ENCODE measurements at regions not wholly inside any gene's neighbourhood (a gene's known extent, or its start where the extent isn't known, plus 50 kb on each side); places are given as distances from the start of the nearest gene placed in this dataset.
"Not testable (repeated sequence)": the region's sequence is repeated elsewhere in the genome, so short reads cannot be mapped to it uniquely, and the experiment has no call there.

- no peaks in the 10 kb centered on the region for H3K36me3 ChIP-seq
- no peaks in the 10 kb centered on the region for H3K27me3 ChIP-seq
- H3K4me3 ChIP-seq = no peak overlapping the region
- intact Hi-C loops (cut with DNase I) = no loop called here
- DNase-seq (no peak), ATAC-seq (no peak)
- no peak overlapping the region for H3K27ac ChIP-seq
- H3K4me1 ChIP-seq = no peaks in the 10 kb centered on the region
- TF ChIP-seq CTCF (IDR thresholded peaks at IDR 0.05) = no peak
- WGBS, 2 donors = 64 to 78% methylated on average over 4 of the region's 4 CpGs
- H3K9me3 ChIP-seq = peaks cover 0 to 9% (median 0%) of the 10 kb centered on the region in 11 donors
Measured at GRCh38 chr18:64693766-64694165, 544.9 kb upstream of the LINC00305 start.

- no peak for TF ChIP-seq CTCF (IDR thresholded peaks at IDR 0.05)
- Histone ChIP-seq H3K27ac (no peak overlapping the region), H3K4me1 (no peaks in the 10 kb centered on the region), H3K27me3 (no peaks in the 10 kb centered on the region), H3K4me3 (no peak overlapping the region), H3K36me3 (no peaks in the 10 kb centered on the region), H3K9me3 (peaks cover 0 to 9% (median 0%) of the 10 kb centered on the region in 11 donors)
- WGBS, 2 donors = 78 to 86% methylated on average over 2 of the region's 2 CpGs
- ATAC-seq = no peak
- no peak for DNase-seq
- intact Hi-C loops (cut with DNase I) = no loop called here
Measured at GRCh38 chr18:64692826-64693225, 543.9 kb upstream of the LINC00305 start.

GRCh38 chr18:64679121-64679520 lies 530.2 kb upstream of the LINC00305 start:
- H3K4me1 ChIP-seq = no peaks in the 10 kb centered on the region
- no peak for TF ChIP-seq CTCF (IDR thresholded peaks at IDR 0.05)
- H3K4me3 ChIP-seq = no peak overlapping the region
- no peaks in the 10 kb centered on the region for H3K36me3 ChIP-seq
- H3K9me3 ChIP-seq = no peaks in the 10 kb centered on the region
- WGBS, 2 donors = 62 to 64% methylated on average over 2 of the region's 2 CpGs
- ATAC-seq (no peak), DNase-seq (no peak)
- intact Hi-C loops (cut with DNase I) = no loop called here
- no peak overlapping the region for H3K27ac ChIP-seq
- no peaks in the 10 kb centered on the region for H3K27me3 ChIP-seq

DNA sequence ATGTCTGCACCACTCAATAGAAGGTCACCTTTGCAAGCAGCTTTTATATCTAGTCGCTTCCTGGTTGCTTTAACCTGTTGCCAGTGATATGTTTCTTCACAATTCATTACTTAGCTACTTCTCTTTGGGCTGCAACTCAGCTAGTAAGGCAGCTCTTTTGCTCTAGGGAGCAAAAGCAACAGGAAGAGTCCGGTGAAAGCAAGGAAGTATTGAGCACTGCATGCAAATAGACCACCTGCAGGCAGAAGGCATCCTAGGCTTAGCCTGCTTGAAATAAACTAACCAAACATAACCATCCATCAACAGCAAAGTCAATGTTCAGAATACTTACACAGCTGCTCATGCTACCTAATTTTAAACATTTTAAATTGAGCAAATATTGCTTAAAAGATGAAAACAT lies 529.2 kb upstream of the LINC00305 start:
- intact Hi-C loops (cut with DNase I) = no loop called here
- no peak for TF ChIP-seq CTCF (IDR thresholded peaks at IDR 0.05)
- H3K9me3 ChIP-seq = no peaks in the 10 kb centered on the region
- H3K4me3 ChIP-seq = no peak overlapping the region
- H3K36me3 ChIP-seq = no peaks in the 10 kb centered on the region
- no peaks in the 10 kb centered on the region for H3K4me1 ChIP-seq
- WGBS, 2 donors = 63 to 67% methylated on average over 2 of the region's 2 CpGs
- no peak for ATAC-seq
- DNase-seq = no peak
- no peak overlapping the region for H3K27ac ChIP-seq
- H3K27me3 ChIP-seq = no peaks in the 10 kb centered on the region

- intact Hi-C loops (cut with DNase I) = no loop called here
- ATAC-seq = no peak
- Histone ChIP-seq H3K4me1 (no peaks in the 10 kb centered on the region), H3K36me3 (no peaks in the 10 kb centered on the region), H3K27me3 (no peaks in the 10 kb centered on the region), H3K27ac (no peak overlapping the region), H3K9me3 (peaks cover 0 to 8% (median 0%) of the 10 kb centered on the region in 11 donors), H3K4me3 (no peak overlapping the region)
- 73 to 87% methylated on average over 3 of the region's 3 CpGs for WGBS, 2 donors
- DNase-seq = no peak
- no peak for TF ChIP-seq CTCF (IDR thresholded peaks at IDR 0.05)
Measured at GRCh38 chr18:64674694-64675093, 525.8 kb upstream of the LINC00305 start.

- H3K4me3 ChIP-seq; H3K9me3 ChIP-seq; intact Hi-C loops (cut with DNase I); DNase-seq; H3K27ac ChIP-seq; H3K36me3 ChIP-seq; H3K27me3 ChIP-seq; ATAC-seq; H3K4me1 ChIP-seq: not testable (repeated sequence)
- WGBS, 2 donors = 73 to 75% methylated on average over 5 of the region's 5 CpGs
Measured at GRCh38 chr18:64671293-64671692, 522.4 kb upstream of the LINC00305 start.

All from heart right ventricle (tissue), 16 donors.